Astrocyte (in vitro differentiated cells and primary cell): ENCODE measurements at regions not wholly inside any gene's neighbourhood (a gene's known extent, or its start where the extent isn't known, plus 50 kb on each side); places are given as distances from the start of the nearest gene placed in this dataset.

Source experiments
- EZH2 ChIP-seq: IDR thresholded peaks from 2 replicates; pipeline ENCODE4 v1.6.1; 2012; ENCODE audit warnings: mild to moderate bottlenecking, low read length, inconsistent platforms; ENCODE audit not compliant: insufficient read depth
- TF ChIP-seq, protein P1 (sequence below): IDR thresholded peaks from 2 replicates; pipeline ENCODE4 v1.5.1; 2011; ENCODE audit warnings: low read depth, mild to moderate bottlenecking, inconsistent platforms, low read length, moderate library complexity; ENCODE audit not compliant: insufficient read depth

DNA sequence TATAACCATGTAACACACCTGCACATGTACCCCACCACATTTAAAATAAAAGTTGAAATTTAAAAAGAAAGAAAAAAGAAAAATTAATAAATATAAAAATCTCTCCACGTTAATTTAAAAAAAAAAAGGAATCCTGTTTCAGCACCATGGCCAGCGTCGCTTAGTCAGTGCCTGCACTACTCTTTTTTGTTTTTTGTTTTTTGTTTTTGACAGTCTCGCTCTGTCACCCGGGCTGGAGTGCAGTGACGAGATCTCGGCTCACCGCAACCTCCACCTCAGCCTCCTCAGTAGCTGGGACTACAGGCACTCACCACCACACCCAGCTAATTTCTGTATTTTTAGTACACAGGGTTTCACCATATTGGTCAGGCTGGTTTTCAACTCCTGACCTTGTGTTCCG is 835.9 kb downstream of the UQCRFS1 start:
- TF ChIP-seq, protein P1, sequence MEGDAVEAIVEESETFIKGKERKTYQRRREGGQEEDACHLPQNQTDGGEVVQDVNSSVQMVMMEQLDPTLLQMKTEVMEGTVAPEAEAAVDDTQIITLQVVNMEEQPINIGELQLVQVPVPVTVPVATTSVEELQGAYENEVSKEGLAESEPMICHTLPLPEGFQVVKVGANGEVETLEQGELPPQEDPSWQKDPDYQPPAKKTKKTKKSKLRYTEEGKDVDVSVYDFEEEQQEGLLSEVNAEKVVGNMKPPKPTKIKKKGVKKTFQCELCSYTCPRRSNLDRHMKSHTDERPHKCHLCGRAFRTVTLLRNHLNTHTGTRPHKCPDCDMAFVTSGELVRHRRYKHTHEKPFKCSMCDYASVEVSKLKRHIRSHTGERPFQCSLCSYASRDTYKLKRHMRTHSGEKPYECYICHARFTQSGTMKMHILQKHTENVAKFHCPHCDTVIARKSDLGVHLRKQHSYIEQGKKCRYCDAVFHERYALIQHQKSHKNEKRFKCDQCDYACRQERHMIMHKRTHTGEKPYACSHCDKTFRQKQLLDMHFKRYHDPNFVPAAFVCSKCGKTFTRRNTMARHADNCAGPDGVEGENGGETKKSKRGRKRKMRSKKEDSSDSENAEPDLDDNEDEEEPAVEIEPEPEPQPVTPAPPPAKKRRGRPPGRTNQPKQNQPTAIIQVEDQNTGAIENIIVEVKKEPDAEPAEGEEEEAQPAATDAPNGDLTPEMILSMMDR = no peak
- no peak for TF ChIP-seq EZH2
